NOMO-1 (cell line): ENCODE measurements at regions not wholly inside any gene's neighbourhood (a gene's known extent, or its start where the extent isn't known, plus 50 kb on each side); places are given as distances from the start of the nearest gene placed in this dataset.
"Not testable (repeated sequence)": the region's sequence is repeated elsewhere in the genome, so short reads cannot be mapped to it uniquely, and the experiment has no call there.

Experiments
- DNase-seq, 2 experiments: peaks; one replicate each; lab custom pipeline; 2025; ENCODE audit not compliant: unreplicated experiment in 2 of 2; lab: John Stamatoyannopoulos, UW

GRCh38 chr1:186775881-186776560 is 52.7 kb upstream of the PLA2G4A start:
- DNase-seq, result peak; percentile 72 to 94

GRCh38 chr1:186775036-186775435 is 53.7 kb upstream of the PLA2G4A start:
- DNase-seq, result no peak

- no peak for DNase-seq
These were observed 56.5 kb upstream of the PLA2G4A start for GRCh38 chr1:186772228-186772627.

- DNase-seq, result peak in 1 of 2 experiments; percentile 68
These were observed 58.3 kb upstream of the PLA2G4A start for GRCh38 chr1:186770421-186770820.

GRCh38 chr1:186768906-186769305 is 59.8 kb upstream of the PLA2G4A start:
- peak in 1 of 2 experiments; percentile 40 for DNase-seq

- DNase-seq, result no peak
These were observed 63.3 kb upstream of the PLA2G4A start for GRCh38 chr1:186765446-186765845.

- no peak for DNase-seq
These were observed 65.6 kb upstream of the PLA2G4A start for GRCh38 chr1:186763107-186763506.

GRCh38 chr1:186762653-186763052 is 66.1 kb upstream of the PLA2G4A start:
- DNase-seq, result no peak

- DNase-seq, result no peak
These were observed 67.4 kb upstream of the PLA2G4A start for GRCh38 chr1:186761358-186761757.

- no peak for DNase-seq
These were observed 68.3 kb upstream of the PLA2G4A start for GRCh38 chr1:186760446-186760845.

- DNase-seq, result not testable (repeated sequence)
These were observed 69.7 kb upstream of the PLA2G4A start for GRCh38 chr1:186758896-186759606.

- peak in 1 of 2 experiments; percentile 54 for DNase-seq
These were observed 70.9 kb upstream of the PLA2G4A start for GRCh38 chr1:186757851-186758250.

GRCh38 chr1:186754542-186755145 is 74.1 kb upstream of the PLA2G4A start:
- DNase-seq, result no peak

GRCh38 chr1:186753241-186753640 is 73.0 kb upstream of the PTGS2 start:
- no peak for DNase-seq

- DNase-seq, result peak in 1 of 2 experiments; percentile 7
These were observed 70.0 kb upstream of the PTGS2 start for GRCh38 chr1:186750257-186750656.

- no peak for DNase-seq
These were observed 69.6 kb upstream of the PTGS2 start for GRCh38 chr1:186749820-186750219.

GRCh38 chr1:186747661-186748060 is 67.4 kb upstream of the PTGS2 start:
- DNase-seq, result no peak

- DNase-seq, result no peak
These were observed 65.4 kb upstream of the PTGS2 start for GRCh38 chr1:186745531-186746146.

- DNase-seq, result no peak
These were observed 61.4 kb upstream of the PTGS2 start for GRCh38 chr1:186741640-186742039.

GRCh38 chr1:186740324-186740723 is 60.1 kb upstream of the PTGS2 start:
- DNase-seq, result no peak

- DNase-seq, result no peak
These were observed 59.3 kb upstream of the PTGS2 start for GRCh38 chr1:186739515-186739914.
